B cell (primary cell): ENCODE measurements at regions not wholly inside any gene's neighbourhood (a gene's known extent, or its start where the extent isn't known, plus 50 kb on each side); places are given as distances from the start of the nearest gene placed in this dataset.

Experiments used
- ATAC-seq: fragments of 200-7000 bp; cut with Tn5 transposase; one replicate; pipeline ENCODE4 v1.10.0; 2021; ENCODE audit warnings: low read depth, mild to moderate bottlenecking, moderate number of reproducible peaks, moderate library complexity
- CTCF ChIA-PET: fragments of 350-600 bp; sonication (Branson Sonifier 250); formaldehyde crosslinking; loops from one replicate; lab custom pipeline; 2021; ENCODE audit warnings: antibody characterized with exemption, inconsistent platforms; lab: Charles Lee
- POLR2A ChIA-PET: fragments of 350-600 bp; sonication (Branson Sonifier 250); formaldehyde crosslinking; loops from one replicate; lab custom pipeline; 2021; ENCODE audit warnings: antibody characterized with exemption; lab: Charles Lee
- DNase-seq: peaks from one replicate; pipeline ENCODE4 v3.0.0; 2013
- H2AFZ ChIP-seq: 2 replicates; pipeline ENCODE4 v1.6.1; 2012; ENCODE audit warnings: mild to moderate bottlenecking, low read depth, low read length; ENCODE audit not compliant: insufficient read depth, poor library complexity, severe bottlenecking
- H3K27ac ChIP-seq, 2 donors: 1 replicate in 1 of 2; 2 replicates in 1 of 2; pipeline ENCODE4 v1.5.1; 2012 to 2013; ENCODE audit warnings: low read length in 2 of 2, mild to moderate bottlenecking in 2 of 2, moderate library complexity in 1 of 2
- H3K27me3 ChIP-seq, 4 experiments: fragments of 200-600 bp in 1 of 4; sonication (generic) in 1 of 4; replicated peaks in 1 of 4; 1 replicate in 2 of 4; 2 replicates in 2 of 4; pipeline versions ENCODE4 v1.6.1 to v1.7.0; 2013 to 2016; ENCODE audit warnings: low read length in 3 of 4, mild to moderate bottlenecking in 2 of 4, mixed read lengths in 1 of 4, moderate library complexity in 1 of 4; ENCODE audit not compliant: insufficient read depth in 4 of 4, control insufficient read depth in 3 of 4; ENCODE audit errors: control extremely low read depth in 1 of 4
- H3K36me3 ChIP-seq, 2 experiments: replicated peaks in 1 of 2; 1 replicate in 1 of 2; 2 replicates in 1 of 2; pipeline versions ENCODE4 v1.6.1 to v1.7.1; 2013; ENCODE audit warnings: low read length in 1 of 2; ENCODE audit not compliant: insufficient read depth in 2 of 2, control insufficient read depth in 1 of 2; ENCODE audit errors: control extremely low read depth in 1 of 2, extremely low read depth in 1 of 2
- H3K4me1 ChIP-seq, 2 donors: fragments of 200-600 bp in 1 of 2; sonication (generic) in 1 of 2; 1 replicate in 1 of 2; 2 replicates in 1 of 2; pipeline versions ENCODE4 v1.5.1 to v1.6.1; 2013 to 2017; ENCODE audit warnings: low read length in 2 of 2; ENCODE audit not compliant: control insufficient read depth in 2 of 2, insufficient read depth in 2 of 2
- H3K4me2 ChIP-seq: replicated peaks from 2 replicates; pipeline ENCODE3; 2012; ENCODE audit warnings: mild to moderate bottlenecking, low read depth, low read length; ENCODE audit not compliant: poor library complexity, severe bottlenecking
- H3K4me3 ChIP-seq, 5 experiments: fragments of 200-600 bp in 1 of 5; sonication (generic) in 1 of 5; 1 replicate in 3 of 5; 2 replicates in 2 of 5; pipeline versions ENCODE4 v1.5.1 to v1.7.0; 2011 to 2016; ENCODE audit warnings: low read length in 4 of 5, mild to moderate bottlenecking in 4 of 5, low read depth in 2 of 5, control low read depth in 1 of 5, moderate library complexity in 1 of 5; ENCODE audit not compliant: insufficient read depth in 1 of 5; ENCODE audit errors: control extremely low read depth in 1 of 5, extremely low read depth in 1 of 5
- H3K79me2 ChIP-seq: fragments of 200-600 bp; sonication (generic); one replicate; pipeline ENCODE4 v1.6.0; 2016; ENCODE audit warnings: low read length; ENCODE audit not compliant: control insufficient read depth, insufficient read depth
- H3K9ac ChIP-seq: fragments of 200-600 bp; sonication (generic); 2 replicates; pipeline ENCODE4 v1.6.1; 2017; ENCODE audit warnings: mild to moderate bottlenecking, low read length, moderate library complexity
- H3K9me3 ChIP-seq, 3 donors: one replicate each; pipeline versions ENCODE4 v1.6.1 to v1.7.1; 2013; ENCODE audit warnings: low read length in 2 of 3; ENCODE audit not compliant: control insufficient read depth in 2 of 3, insufficient read depth in 1 of 3; ENCODE audit errors: control extremely low read depth in 1 of 3
- H4K20me1 ChIP-seq: 2 replicates; pipeline ENCODE4 v1.6.0; 2012; ENCODE audit warnings: mild to moderate bottlenecking, low read length; ENCODE audit not compliant: insufficient read depth, control insufficient read depth, poor library complexity, severe bottlenecking
- H3K27ac Mint-ChIP-seq: one replicate; pipeline ENCODE4 v1.8.0; 2021; ENCODE audit warnings: mixed read lengths
- H3K27me3 Mint-ChIP-seq: one replicate; pipeline ENCODE4 v1.8.0; 2021; ENCODE audit warnings: mixed read lengths
- H3K4me1 Mint-ChIP-seq: one replicate; pipeline ENCODE4 v1.8.0; 2021; ENCODE audit warnings: mixed read lengths
- H3K4me3 Mint-ChIP-seq: one replicate; pipeline ENCODE4 v1.8.0; 2021; ENCODE audit warnings: mixed read lengths
- H3K9me3 Mint-ChIP-seq: one replicate; pipeline ENCODE4 v1.8.0; 2022; ENCODE audit warnings: mixed read lengths; ENCODE audit not compliant: insufficient read depth
- CTCF ChIP-seq: fragments of 200-600 bp; IDR thresholded peaks from one replicate; pipeline ENCODE4 v1.8.0; 2022; ENCODE audit warnings: antibody characterized with exemption, mild to moderate bottlenecking
- EZH2 ChIP-seq: IDR thresholded peaks from 2 replicates; pipeline ENCODE4 v1.6.1; 2012; ENCODE audit warnings: borderline replicate concordance, low read depth, mild to moderate bottlenecking, moderate library complexity, low read length; ENCODE audit not compliant: insufficient read depth, poor library complexity, severe bottlenecking
- WGBS: methylation state at CpG from one replicate; pipeline ENCODE4 v1.1.5; 2013; ENCODE audit warnings: missing lambda C conversion rate; ENCODE audit not compliant: insufficient coverage; 5-methylcytosine and 5-hydroxymethylcytosine counted together
- intact Hi-C: fragments of 100-400 bp; cut with micrococcal nuclease; formaldehyde crosslinking; loops from one replicate; pipeline ENCODE4 v1.10.0; 2022

GRCh38 chr2:226667736-226668135 lies 131.9 kb downstream of the IRS1 start:
- no peak overlapping the region for H3K4me3 Mint-ChIP-seq
- Histone ChIP-seq H3K9ac (no peak overlapping the region), H3K4me1 (no peaks in the 10 kb centered on the region), H3K4me3 (no peak overlapping the region), H3K27me3 (peaks cover 0 to 3% (median 0%) of the 10 kb centered on the region in 4 experiments), H4K20me1 (no peaks in the 10 kb centered on the region), H2AFZ (no peak overlapping the region), H3K4me2 (no peak overlapping the region), H3K36me3 (no peaks in the 10 kb centered on the region), H3K27ac (no peak overlapping the region), H3K9me3 (no peaks in the 10 kb centered on the region), H3K79me2 (no peaks in the 10 kb centered on the region)
- ChIA-PET CTCF (no interaction called here), POLR2A (no interaction called here)
- no peak for DNase-seq
- 40% methylated on average over 1 of the region's 5 CpGs for WGBS
- TF ChIP-seq EZH2 (no peak), CTCF (no peak)
- peaks cover 32% of the 10 kb centered on the region for H3K27me3 Mint-ChIP-seq
- no peaks in the 10 kb centered on the region for H3K9me3 Mint-ChIP-seq
- ATAC-seq, result no peak
- intact Hi-C loops, result no loop called here
- H3K4me1 Mint-ChIP-seq, result peaks cover 3% of the 10 kb centered on the region
- H3K27ac Mint-ChIP-seq, result no peak overlapping the region

GRCh38 chr2:226665306-226665831 lies 134.3 kb downstream of the IRS1 start:
- no peak overlapping the region for H3K27ac Mint-ChIP-seq
- H3K9me3 Mint-ChIP-seq, result no peaks in the 10 kb centered on the region
- no peaks in the 10 kb centered on the region for H3K36me3 ChIP-seq
- no peak overlapping the region for H3K4me2 ChIP-seq
- intact Hi-C loops, result no loop called here
- no peaks in the 10 kb centered on the region for H4K20me1 ChIP-seq
- DNase-seq (no peak), ATAC-seq (no peak)
- H3K4me1 Mint-ChIP-seq, result peaks cover 3% of the 10 kb centered on the region
- H3K79me2 ChIP-seq, result no peaks in the 10 kb centered on the region
- H3K27me3 Mint-ChIP-seq, result peaks cover 35% of the 10 kb centered on the region
- H3K4me1 ChIP-seq, result no peaks in the 10 kb centered on the region
- no peak overlapping the region for H2AFZ ChIP-seq
- H3K9me3 ChIP-seq, result no peaks in the 10 kb centered on the region
- ChIA-PET CTCF (no interaction called here), POLR2A (no interaction called here)
- no peak overlapping the region for H3K4me3 ChIP-seq
- no peak overlapping the region for H3K27ac ChIP-seq
- TF ChIP-seq CTCF (no peak), EZH2 (no peak)
- peaks cover 0 to 3% (median 0%) of the 10 kb centered on the region in 4 experiments for H3K27me3 ChIP-seq
- no CpG with 5 or more reads among the region's 3 CpGs for WGBS
- no peak overlapping the region for H3K4me3 Mint-ChIP-seq
- H3K9ac ChIP-seq, result no peak overlapping the region
